IMR-90 (cell line): ENCODE measurements at regions not wholly inside any gene's neighbourhood (a gene's known extent, or its start where the extent isn't known, plus 50 kb on each side); places are given as distances from the start of the nearest gene placed in this dataset.

Source experiments
- ATAC-seq: fragments of 200-7000 bp; cut with Tn5 transposase; 2 replicates; pipeline ENCODE4 v1.9.1; 2020; ENCODE audit warnings: low read depth, mild to moderate bottlenecking, moderate library complexity
- BruUV-seq: library from RNA; stranded (reverse); fragments of 400-500 nt; replicated peaks from 2 replicates; lab custom pipeline; 2021; lab: Mats Ljungman, UMichigan
- CTCF ChIA-PET: fragments of 300-600 bp; formaldehyde crosslinking; extraction: SDS; loops from one replicate; lab custom pipeline; 2021; ENCODE audit warnings: antibody characterized with exemption; lab: Yijun Ruan, JAX
- POLR2A ChIA-PET: fragments of 300-600 bp; sonication (Branson Sonifier 250); formaldehyde crosslinking; loops from one replicate; lab custom pipeline; 2022; ENCODE audit warnings: antibody characterized with exemption; ENCODE audit not compliant: unreplicated experiment; lab: Charles Lee
- DNase-seq: peaks from one replicate; pipeline ENCODE4 v3.0.0; 2013
- H2AFZ ChIP-seq: replicated peaks from 2 replicates; pipeline ENCODE3; 2013; ENCODE audit warnings: low read length, mild to moderate bottlenecking; ENCODE audit not compliant: poor library complexity
- H2AK5ac ChIP-seq: 2 replicates; pipeline ENCODE4 v1.6.1; 2013; ENCODE audit warnings: low read depth, low read length, inconsistent platforms
- H2AK9ac ChIP-seq: replicated peaks from 2 replicates; pipeline ENCODE3; 2013; ENCODE audit warnings: mild to moderate bottlenecking, low read depth, low read length, moderate library complexity; ENCODE audit not compliant: poor library complexity
- H2BK120ac ChIP-seq: 2 replicates; pipeline ENCODE4 v1.6.1; 2013; ENCODE audit warnings: low read depth, low read length, inconsistent platforms
- H2BK15ac ChIP-seq: 3 replicates; pipeline ENCODE4 v1.6.1; 2013; ENCODE audit warnings: low read depth, low read length, inconsistent platforms
- H2BK20ac ChIP-seq: 2 replicates; pipeline ENCODE4 v1.6.1; 2013; ENCODE audit warnings: low read depth, mild to moderate bottlenecking, inconsistent platforms, low read length, moderate library complexity
- H2BK5ac ChIP-seq: 2 replicates; pipeline ENCODE4 v1.6.1; 2013; ENCODE audit warnings: mild to moderate bottlenecking, low read depth, low read length, inconsistent platforms; ENCODE audit not compliant: poor library complexity, severe bottlenecking
- H3K14ac ChIP-seq: replicated peaks from 2 replicates; pipeline ENCODE4 v1.6.1; 2013; ENCODE audit warnings: low read depth, low read length, inconsistent platforms
- H3K18ac ChIP-seq: 2 replicates; pipeline ENCODE4 v1.6.1; 2013; ENCODE audit warnings: low read depth, low read length, control low read depth
- H3K23ac ChIP-seq: 2 replicates; pipeline ENCODE4 v1.6.1; 2013; ENCODE audit warnings: low read depth, low read length, inconsistent platforms
- H3K27ac ChIP-seq: 2 replicates; pipeline ENCODE4 v1.5.1; 2013; ENCODE audit warnings: mild to moderate bottlenecking, control low read depth, low read length; ENCODE audit not compliant: insufficient read depth
- H3K27me3 ChIP-seq: 2 replicates; pipeline ENCODE4 v1.6.1; 2013; ENCODE audit warnings: low read length; ENCODE audit not compliant: control insufficient read depth, insufficient read depth
- H3K36me3 ChIP-seq: 2 replicates; pipeline ENCODE4 v1.6.1; 2013; ENCODE audit warnings: low read length, mixed read lengths; ENCODE audit not compliant: control insufficient read depth, insufficient read depth
- H3K4ac ChIP-seq: 2 replicates; pipeline ENCODE4 v1.6.1; 2013; ENCODE audit warnings: low read depth, low read length, inconsistent platforms
- H3K4me1 ChIP-seq: 2 replicates; pipeline ENCODE4 v1.6.1; 2013; ENCODE audit warnings: low read length, mixed read lengths; ENCODE audit not compliant: control insufficient read depth, insufficient read depth
- H3K4me2 ChIP-seq: 2 replicates; pipeline ENCODE4 v1.6.1; 2013; ENCODE audit warnings: low read depth, mild to moderate bottlenecking, control low read depth, low read length, moderate library complexity
- H3K4me3 ChIP-seq: 2 replicates; pipeline ENCODE4 v1.5.1; 2013; ENCODE audit warnings: low read depth, mild to moderate bottlenecking, control low read depth, low read length, moderate library complexity; ENCODE audit not compliant: insufficient read depth
- H3K56ac ChIP-seq: 2 replicates; pipeline ENCODE4 v1.6.1; 2013; ENCODE audit warnings: low read length, inconsistent platforms; ENCODE audit not compliant: insufficient read depth; ENCODE audit errors: extremely low read depth
- H3K79me1 ChIP-seq, 2 experiments: 2 replicates each; pipeline ENCODE4 v1.6.1; 2013; ENCODE audit warnings: low read length in 2 of 2, inconsistent platforms in 1 of 2, low read depth in 1 of 2
- H3K9ac ChIP-seq: 2 replicates; pipeline ENCODE4 v1.6.1; 2013; ENCODE audit warnings: low read depth, low read length, control low read depth
- H3K9me1 ChIP-seq: 2 replicates; pipeline ENCODE4 v1.6.1; 2013; ENCODE audit warnings: low read length, inconsistent platforms; ENCODE audit not compliant: insufficient read depth
- H3K9me3 ChIP-seq: 2 replicates; pipeline ENCODE4 v1.6.1; 2013; ENCODE audit warnings: low read length; ENCODE audit not compliant: control insufficient read depth, insufficient read depth
- H4K20me1 ChIP-seq: 2 replicates; pipeline ENCODE4 v1.6.1; 2013; ENCODE audit warnings: low read length, inconsistent platforms; ENCODE audit not compliant: insufficient read depth
- H4K5ac ChIP-seq: 2 replicates; pipeline ENCODE4 v1.6.1; 2013; ENCODE audit warnings: mild to moderate bottlenecking, low read depth, low read length, control low read depth
- H4K8ac ChIP-seq, 2 experiments: 2 replicates each; pipeline ENCODE4 v1.6.1; 2013; ENCODE audit warnings: low read depth in 2 of 2, low read length in 2 of 2, control low read depth in 1 of 2, inconsistent platforms in 1 of 2
- H4K91ac ChIP-seq: 2 replicates; pipeline ENCODE4 v1.6.1; 2013; ENCODE audit warnings: low read depth, low read length, inconsistent platforms; ENCODE audit not compliant: insufficient read depth
- CEBPB ChIP-seq: IDR thresholded peaks from 2 replicates; pipeline ENCODE4 v1.6.1; 2012; ENCODE audit warnings: low read depth, low read length, improper control_type of control experiment
- ELK1 ChIP-seq: fragments of 150-350 bp; IDR thresholded peaks from 2 replicates; pipeline ENCODE4 v1.6.1; 2016; ENCODE audit warnings: low read depth, mild to moderate bottlenecking, low read length, moderate library complexity, borderline replicate concordance
- MAFK ChIP-seq: IDR thresholded peaks from 2 replicates; pipeline ENCODE4 v1.6.1; 2012; ENCODE audit warnings: low read depth, low read length, improper control_type of control experiment
- MAZ ChIP-seq: IDR thresholded peaks from 2 replicates; pipeline ENCODE4 v1.6.1; 2012; ENCODE audit warnings: low read depth, mild to moderate bottlenecking, low read length, improper control_type of control experiment, moderate library complexity, borderline replicate concordance
- MXI1 ChIP-seq: IDR thresholded peaks from 2 replicates; pipeline ENCODE4 v1.6.1; 2012; ENCODE audit warnings: low read depth, mild to moderate bottlenecking, low read length, moderate library complexity, borderline replicate concordance
- NFE2L2 ChIP-seq: fragments of 150-350 bp; IDR thresholded peaks from 2 replicates; pipeline ENCODE4 v1.6.1; 2016; ENCODE audit warnings: low read depth, mild to moderate bottlenecking, low read length
- POLR2A ChIP-seq: IDR thresholded peaks from 2 replicates; pipeline ENCODE4 v1.6.1; 2012; ENCODE audit warnings: mild to moderate bottlenecking, low read depth, low read length
- RAD21 ChIP-seq: IDR thresholded peaks from 2 replicates; pipeline ENCODE4 v1.6.1; 2012; ENCODE audit warnings: low read length, improper control_type of control experiment
- RCOR1 ChIP-seq: IDR thresholded peaks from 2 replicates; pipeline ENCODE4 v1.6.1; 2012; ENCODE audit warnings: mild to moderate bottlenecking, low read length, improper control_type of control experiment; ENCODE audit not compliant: insufficient replicate concordance
- USF2 ChIP-seq: fragments of 150-350 bp; IDR thresholded peaks from 2 replicates; pipeline ENCODE4 v1.6.1; 2017; ENCODE audit warnings: mild to moderate bottlenecking, antibody characterized with exemption, low read length, low read depth
- WGBS, 2 experiments: methylation state at CpG; one replicate each; pipeline versions ENCODE4 v1.1.5 to v1.1.7; 2013; ENCODE audit warnings: missing lambda C conversion rate in 2 of 2; ENCODE audit not compliant: insufficient read length in 1 of 2; ENCODE audit errors: extremely low coverage in 2 of 2; 5-methylcytosine and 5-hydroxymethylcytosine counted together
- dilution Hi-C: fragments of 300-500 bp; cut with HindIII; formaldehyde crosslinking; loops from one replicate; pipeline ENCODE4 v1.14.3; 2018; ENCODE audit warnings: low sequenced_read_pairs; ENCODE audit not compliant: unreplicated experiment
- in situ Hi-C: fragments of 300-500 bp; cut with MboI; formaldehyde crosslinking; loops from 3 replicates; pipeline ENCODE4 v1.14.3; 2019; ENCODE audit warnings: low sequenced_read_pairs, inconsistent platforms, mixed read lengths
- intact Hi-C: fragments of 100-400 bp; cut with micrococcal nuclease; formaldehyde crosslinking; loops from 2 replicates; pipeline ENCODE4 v1.10.0; 2022
- TF ChIP-seq, protein P1 (sequence below): conservative IDR thresholded peaks from 2 replicates; pipeline ENCODE4 v1.5.1; 2012; ENCODE audit warnings: mild to moderate bottlenecking, low read depth, low read length, improper control_type of control experiment

DNA sequence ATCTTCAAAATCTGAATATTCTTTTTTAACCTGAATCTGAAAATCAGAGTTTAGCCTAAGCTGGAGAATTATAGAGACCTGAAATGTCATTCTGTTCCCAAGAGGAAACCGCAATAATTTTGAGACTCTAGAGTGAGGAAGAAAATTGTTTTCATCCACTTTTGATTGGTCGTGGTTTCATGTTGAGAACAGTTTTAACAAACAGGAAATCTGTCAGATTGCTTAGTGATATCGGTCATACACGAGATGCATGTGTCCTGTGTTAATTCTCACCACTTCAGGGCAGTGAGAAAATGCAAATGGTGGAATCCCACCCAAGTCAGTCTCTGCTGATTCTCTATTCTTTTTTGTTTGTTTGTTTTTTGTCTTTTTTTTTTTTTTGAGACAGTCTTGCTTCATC lies 1498.5 kb upstream of the TMEM132C start:
- TF ChIP-seq MAFK (no peak), CEBPB (no peak), RAD21 (no peak), RCOR1 (no peak), NFE2L2 (no peak), MAZ (no peak), MXI1 (no peak), POLR2A (no peak), USF2 (no peak), ELK1 (no peak)
- TF ChIP-seq, protein P1, sequence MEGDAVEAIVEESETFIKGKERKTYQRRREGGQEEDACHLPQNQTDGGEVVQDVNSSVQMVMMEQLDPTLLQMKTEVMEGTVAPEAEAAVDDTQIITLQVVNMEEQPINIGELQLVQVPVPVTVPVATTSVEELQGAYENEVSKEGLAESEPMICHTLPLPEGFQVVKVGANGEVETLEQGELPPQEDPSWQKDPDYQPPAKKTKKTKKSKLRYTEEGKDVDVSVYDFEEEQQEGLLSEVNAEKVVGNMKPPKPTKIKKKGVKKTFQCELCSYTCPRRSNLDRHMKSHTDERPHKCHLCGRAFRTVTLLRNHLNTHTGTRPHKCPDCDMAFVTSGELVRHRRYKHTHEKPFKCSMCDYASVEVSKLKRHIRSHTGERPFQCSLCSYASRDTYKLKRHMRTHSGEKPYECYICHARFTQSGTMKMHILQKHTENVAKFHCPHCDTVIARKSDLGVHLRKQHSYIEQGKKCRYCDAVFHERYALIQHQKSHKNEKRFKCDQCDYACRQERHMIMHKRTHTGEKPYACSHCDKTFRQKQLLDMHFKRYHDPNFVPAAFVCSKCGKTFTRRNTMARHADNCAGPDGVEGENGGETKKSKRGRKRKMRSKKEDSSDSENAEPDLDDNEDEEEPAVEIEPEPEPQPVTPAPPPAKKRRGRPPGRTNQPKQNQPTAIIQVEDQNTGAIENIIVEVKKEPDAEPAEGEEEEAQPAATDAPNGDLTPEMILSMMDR: no peak
- Histone ChIP-seq H3K4me1 (no peaks in the 10 kb centered on the region), H3K27ac (no peak overlapping the region), H3K4ac (no peak overlapping the region), H2BK5ac (no peak overlapping the region), H3K23ac (no peak overlapping the region), H2AFZ (no peak overlapping the region), H3K9me3 (peaks cover 22% of the 10 kb centered on the region), H4K5ac (no peak overlapping the region), H3K9me1 (no peaks in the 10 kb centered on the region), H2BK20ac (no peak overlapping the region), H3K79me1 (no peaks in the 10 kb centered on the region), H3K36me3 (no peaks in the 10 kb centered on the region), H3K56ac (no peak overlapping the region), H3K4me2 (no peak overlapping the region), H2BK15ac (no peak overlapping the region), H3K9ac (no peak overlapping the region), H4K91ac (no peak overlapping the region), H4K8ac (no peak overlapping the region), H2BK120ac (no peak overlapping the region), H2AK9ac (no peak overlapping the region), H3K4me3 (no peak overlapping the region), H2AK5ac (no peak overlapping the region), H4K20me1 (no peaks in the 10 kb centered on the region), H3K14ac (no peak overlapping the region), H3K27me3 (no peaks in the 10 kb centered on the region), H3K18ac (no peak overlapping the region)
- BruUV-seq: no TSS peak
- DNase-seq: no peak
- intact Hi-C loops (no loop called here), in situ Hi-C loops (no loop called here), dilution Hi-C loops (no loop called here)
- WGBS, 2 experiments: 67% methylated on average over 1 of the region's 4 CpGs; no CpG with 5 or more reads in 1 of the 2 experiments
- POLR2A ChIA-PET: no interaction called here
- no peak for ATAC-seq
- CTCF ChIA-PET: no interaction called here
